ENCODE measurements at regions not wholly inside any gene's neighbourhood (a gene's known extent, or its start where the extent isn't known, plus 50 kb on each side); places are given as distances from the start of the nearest gene placed in this dataset.

GRCh38 chr10:36578306-36578705, 547.1 kb upstream of the ANKRD30A start:
- TF ChIP-seq CTCF (IDR thresholded peaks at IDR 0.05), result no peak
- no peak for TF ChIP-seq POLR2A (IDR thresholded peaks at IDR 0.05)
- TF ChIP-seq EP300 (IDR thresholded peaks at IDR 0.05), result no peak
